ENCODE measurements at regions not wholly inside any gene's neighbourhood (a gene's known extent, or its start where the extent isn't known, plus 50 kb on each side); places are given as distances from the start of the nearest gene placed in this dataset.

DNA sequence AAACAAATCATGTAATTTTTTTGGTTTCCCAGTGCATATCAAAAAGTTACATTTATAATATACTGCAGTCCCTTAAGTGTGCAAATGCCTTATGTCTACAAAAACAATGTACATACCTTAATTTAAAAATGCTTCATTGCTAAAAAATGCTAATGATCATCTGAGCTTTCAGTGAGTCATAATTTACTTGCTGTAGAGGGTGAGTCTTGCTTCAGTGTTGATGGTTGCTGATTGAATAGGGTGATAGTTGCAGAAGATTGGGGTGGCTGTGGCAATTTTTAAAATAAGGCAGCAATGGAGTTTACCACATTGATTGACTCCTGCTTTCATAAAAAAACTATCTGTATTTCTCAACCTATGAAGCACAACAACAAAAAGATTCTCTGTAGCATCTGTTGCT lies 613.9 kb downstream of the TBC1D4 start:
- Histone ChIP-seq H3K4ac (replicated peaks; ENCODE audit: insufficient read length, low read depth, low read length) (no peak overlapping the region), H3K23ac (ENCODE audit: insufficient read length) (no peak overlapping the region), H2BK12ac (ENCODE audit: low read depth, low read length) (no peak overlapping the region), H4K5ac (ENCODE audit: insufficient read length, low read depth, low read length) (no peak overlapping the region), H3K9ac (replicated peaks in 1 of 4; ENCODE audit: extremely low read depth in 1 of 4, low read depth in 3 of 4, low read length in 3 of 4) (no peak overlapping the region), H4K91ac (replicated peaks; ENCODE audit: insufficient read length, low read length) (no peak overlapping the region), H2BK20ac (ENCODE audit: low read length) (no peak overlapping the region), H4K20me1 (replicated peaks in 1 of 2; ENCODE audit: control insufficient read depth in 1 of 2, insufficient read depth in 2 of 2, low read length in 2 of 2) (no peaks in the 10 kb centered on the region), H2BK120ac (replicated peaks; ENCODE audit: low read depth, low read length) (no peak overlapping the region), H3K18ac (ENCODE audit: extremely low read depth, low read length) (no peak overlapping the region), H2BK5ac (ENCODE audit: low read depth, low read length) (no peak overlapping the region), H3K79me2 (ENCODE audit: control insufficient read depth in 1 of 2, insufficient read depth in 2 of 2, low read length in 2 of 2) (no peaks in the 10 kb centered on the region), H2BK15ac (ENCODE audit: low read length) (no peak overlapping the region), H3K4me3 (ENCODE audit: extremely low read depth in 1 of 4, insufficient read depth in 2 of 4, low read depth in 3 of 4, low read length in 4 of 4) (no peak overlapping the region), H2AFZ (ENCODE audit: low read length) (no peak overlapping the region), H3K4me2 (ENCODE audit: insufficient read depth in 1 of 2, low read depth in 2 of 2, low read length in 2 of 2) (no peak overlapping the region), H3K23me2 (ENCODE audit: low read depth, low read length) (no peaks in the 10 kb centered on the region; the same call in 1 of the 2 replicates), H3K4me1 (replicated peaks in 1 of 4; ENCODE audit: control insufficient read depth in 3 of 4, insufficient read depth in 4 of 4, low read length in 3 of 4) (no peaks in the 10 kb centered on the region), H3K27ac (ENCODE audit: low read depth, low read length) (no peak overlapping the region), H3K56ac (replicated peaks; ENCODE audit: insufficient read length, low read depth, low read length) (no peak overlapping the region), H3K14ac (ENCODE audit: insufficient read length) (no peak overlapping the region), H3K79me1 (ENCODE audit: low read depth, low read length) (no peaks in the 10 kb centered on the region), H3K36me3 (ENCODE audit: control insufficient read depth in 2 of 4, insufficient read depth in 4 of 4, low read length in 3 of 4) (no peaks in the 10 kb centered on the region), H2AK5ac (ENCODE audit: low read depth, low read length) (no peak overlapping the region), H4K8ac (ENCODE audit: extremely low read depth, insufficient read depth, low read length) (no peak overlapping the region), H3K9me3 (ENCODE audit: insufficient read depth in 2 of 2, low read depth in 1 of 2, low read length in 1 of 2) (no peaks in the 10 kb centered on the region), H3K27me3 (replicated peaks in 1 of 4; ENCODE audit: control insufficient read depth in 3 of 4, extremely low read depth in 1 of 4, insufficient read depth in 3 of 4, low read length in 3 of 4) (no peaks in the 10 kb centered on the region)
- ChIA-PET POLR2A (ENCODE audit: partially characterized antibody) (interaction anchor here (1.2 kb wide), 1 partner anchor 22 kb away, joined by 3 read pairs; no protein-coding TSS in a partner anchor), CTCF (ENCODE audit: partially characterized antibody) (interaction anchor here (0.7 kb wide), 1 partner anchor 24 kb away, joined by 3 read pairs; no protein-coding TSS in a partner anchor)
- no peak for FAIRE-seq
- TF ChIP-seq RFX5 (IDR thresholded peaks at IDR 0.05; ENCODE audit: borderline replicate concordance, low read depth, low read length): no peak
- no peak for TF ChIP-seq EZH2 (IDR thresholded peaks at IDR 0.05; ENCODE audit: low read depth, low read length, severe bottlenecking)
- TF ChIP-seq TCF12 (IDR thresholded peaks at IDR 0.05; ENCODE audit: low read depth, low read length): no peak
- no peak for TF ChIP-seq JUND (IDR thresholded peaks at IDR 0.05; ENCODE audit: low read length)
- no peak for TF ChIP-seq CHD1 (IDR thresholded peaks at IDR 0.05; ENCODE audit: low read depth, low read length)
- no peak for DNase-seq (ENCODE audit: low read depth in 1 of 2, low spot score in 2 of 2)
